Stimulated activated memory B cell treated with anti-CD40 and anti-IgM and Interleukin-4, amounts not matched to agents 10 μg/mL and 1 μg/mL and 100 μg/mL, for 72 hours (primary cell): ENCODE measurements at regions not wholly inside any gene's neighbourhood (a gene's known extent, or its start where the extent isn't known, plus 50 kb on each side); places are given as distances from the start of the nearest gene placed in this dataset.

ENCODE experiments used
- ATAC-seq: fragments of 150-1000 bp; cut with Tn5 transposase; 2 replicates; pipeline ENCODE4 v1.10.0; 2021
- H3K27ac Mint-ChIP-seq: one replicate; pipeline ENCODE4 v1.8.0; 2022; ENCODE audit warnings: mild to moderate bottlenecking, mixed read lengths
- H3K27me3 Mint-ChIP-seq: one replicate; pipeline ENCODE4 v1.8.0; 2022; ENCODE audit warnings: mixed read lengths
- H3K36me3 Mint-ChIP-seq: one replicate; pipeline ENCODE4 v1.8.0; 2022; ENCODE audit warnings: mixed read lengths
- H3K4me1 Mint-ChIP-seq: one replicate; pipeline ENCODE4 v1.8.0; 2022; ENCODE audit warnings: mixed read lengths
- H3K4me3 Mint-ChIP-seq: one replicate; pipeline ENCODE4 v1.8.0; 2022; ENCODE audit warnings: mild to moderate bottlenecking, moderate library complexity, mixed read lengths
- H3K9me3 Mint-ChIP-seq: one replicate; pipeline ENCODE4 v1.8.0; 2022; ENCODE audit warnings: mixed read lengths

DNA sequence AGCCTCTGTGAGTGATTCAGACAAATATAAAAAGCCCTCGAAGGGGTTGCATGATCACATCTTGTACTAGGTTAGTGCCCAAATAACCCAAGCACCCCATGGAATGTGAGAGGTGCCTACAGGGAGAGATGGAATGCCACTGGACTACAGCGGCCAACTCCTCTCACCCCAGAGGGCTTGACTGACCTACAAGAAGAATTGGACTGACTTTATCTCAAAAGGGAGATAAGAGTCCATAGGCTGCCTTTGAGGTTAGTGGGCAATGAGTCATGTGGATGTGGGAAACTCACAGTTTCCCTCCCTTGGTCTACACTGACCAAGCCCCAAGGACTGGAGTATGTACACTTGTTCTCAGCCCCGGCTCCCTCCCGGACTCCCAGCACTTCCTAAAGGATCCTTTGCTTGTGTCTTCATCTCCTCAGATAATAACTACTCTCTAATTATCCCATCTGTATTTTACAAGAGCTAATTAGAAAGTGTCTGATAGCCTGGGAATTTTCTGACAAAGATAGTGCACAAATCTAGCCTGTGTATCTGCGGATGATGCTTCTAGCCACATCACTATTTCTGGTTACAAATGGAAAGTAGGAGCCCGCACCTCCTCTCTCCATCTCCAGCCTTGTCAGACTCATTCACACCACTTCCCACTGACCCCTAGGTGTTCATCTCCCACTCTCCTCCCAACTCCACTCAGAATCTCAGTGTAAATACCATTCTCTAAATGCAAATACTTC lies 547.8 kb upstream of the TBL1XR1 start:
- peaks cover 14% of the 10 kb centered on the region for H3K4me1 Mint-ChIP-seq
- ATAC-seq: no peak
- H3K27me3 Mint-ChIP-seq: peaks cover 8% of the 10 kb centered on the region
- H3K9me3 Mint-ChIP-seq: no peaks in the 10 kb centered on the region
- H3K4me3 Mint-ChIP-seq: no peak overlapping the region
- H3K36me3 Mint-ChIP-seq: no peaks in the 10 kb centered on the region
- H3K27ac Mint-ChIP-seq: no peak overlapping the region

DNA sequence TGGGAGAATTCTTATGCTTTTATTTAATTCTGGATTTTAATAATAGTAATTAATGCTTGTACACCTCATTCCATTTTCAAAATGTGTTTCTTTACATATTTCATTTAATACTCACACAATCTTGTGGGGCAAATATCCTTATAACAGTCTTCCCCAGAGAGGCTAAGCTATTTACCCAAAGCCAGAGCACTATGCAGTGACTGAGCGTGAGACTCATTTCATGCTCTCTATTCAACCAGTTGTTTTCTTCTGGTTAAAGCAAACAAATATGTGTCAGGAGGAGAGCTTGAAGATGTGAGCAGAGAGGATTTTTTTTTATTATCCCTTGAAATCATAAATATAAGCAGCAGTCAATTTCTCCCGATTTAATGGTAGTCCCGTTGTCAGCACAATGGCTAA lies 548.3 kb upstream of the TBL1XR1 start:
- Mint-ChIP-seq H3K27me3 (peaks cover 8% of the 10 kb centered on the region), H3K27ac (no peak overlapping the region), H3K36me3 (no peaks in the 10 kb centered on the region), H3K9me3 (no peaks in the 10 kb centered on the region), H3K4me3 (no peak overlapping the region), H3K4me1 (peaks cover 14% of the 10 kb centered on the region)
- ATAC-seq: no peak

DNA sequence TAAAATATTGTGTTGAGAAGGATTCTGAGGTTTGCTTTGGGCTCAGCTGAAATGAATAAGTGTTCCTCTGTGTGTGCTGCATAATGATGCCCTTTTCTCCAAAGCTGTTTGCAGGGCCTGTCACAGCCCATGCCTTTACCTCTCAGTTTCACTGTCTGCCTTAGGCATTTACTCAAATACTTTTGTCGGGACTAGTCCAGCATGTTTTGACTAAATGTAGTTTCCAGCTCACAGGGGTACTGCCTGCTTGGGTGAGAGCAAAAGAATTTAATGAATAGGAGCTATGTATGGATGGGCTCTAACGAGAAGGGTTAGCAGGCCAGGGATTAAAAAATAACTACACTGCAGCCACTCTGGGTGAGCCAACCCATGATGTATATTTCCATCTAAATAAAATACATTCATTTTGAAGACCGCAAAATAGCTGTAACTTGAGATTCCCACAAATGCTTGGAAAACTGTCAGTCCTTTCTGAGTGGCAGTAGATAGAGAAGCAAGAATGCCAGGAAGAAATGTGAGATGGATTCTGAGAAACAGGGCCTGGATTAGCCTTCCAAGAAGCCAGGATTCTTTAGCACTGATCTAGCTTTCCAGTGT lies 549.2 kb upstream of the TBL1XR1 start:
- Mint-ChIP-seq H3K27ac (no peak overlapping the region), H3K27me3 (peaks cover 8% of the 10 kb centered on the region), H3K4me1 (peaks cover 14% of the 10 kb centered on the region), H3K36me3 (no peaks in the 10 kb centered on the region), H3K9me3 (no peaks in the 10 kb centered on the region), H3K4me3 (no peak overlapping the region)
- no peak for ATAC-seq

DNA sequence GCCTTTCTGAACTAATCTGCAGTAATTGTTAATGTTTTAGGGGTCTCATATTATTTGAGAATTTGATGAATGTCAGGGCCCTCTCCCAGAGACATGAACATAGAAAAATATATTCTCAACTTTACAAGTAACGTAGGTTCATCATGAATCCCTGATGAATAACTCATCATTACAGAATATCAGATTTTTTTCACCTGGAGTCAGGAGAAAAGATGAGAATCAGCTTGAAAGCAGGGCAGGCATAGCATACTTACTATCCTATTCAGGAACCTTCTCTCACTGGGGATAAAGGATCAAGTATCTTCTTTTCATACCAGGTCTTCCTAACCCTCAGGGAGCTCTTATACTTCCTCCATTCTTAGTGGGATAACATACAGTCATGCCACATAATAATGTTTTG lies 552.6 kb upstream of the TBL1XR1 start:
- H3K27me3 Mint-ChIP-seq: peaks cover 8% of the 10 kb centered on the region
- no peaks in the 10 kb centered on the region for H3K36me3 Mint-ChIP-seq
- H3K4me3 Mint-ChIP-seq: no peak overlapping the region
- no peaks in the 10 kb centered on the region for H3K9me3 Mint-ChIP-seq
- no peak for ATAC-seq
- H3K27ac Mint-ChIP-seq: no peak overlapping the region
- H3K4me1 Mint-ChIP-seq: no peaks in the 10 kb centered on the region

DNA sequence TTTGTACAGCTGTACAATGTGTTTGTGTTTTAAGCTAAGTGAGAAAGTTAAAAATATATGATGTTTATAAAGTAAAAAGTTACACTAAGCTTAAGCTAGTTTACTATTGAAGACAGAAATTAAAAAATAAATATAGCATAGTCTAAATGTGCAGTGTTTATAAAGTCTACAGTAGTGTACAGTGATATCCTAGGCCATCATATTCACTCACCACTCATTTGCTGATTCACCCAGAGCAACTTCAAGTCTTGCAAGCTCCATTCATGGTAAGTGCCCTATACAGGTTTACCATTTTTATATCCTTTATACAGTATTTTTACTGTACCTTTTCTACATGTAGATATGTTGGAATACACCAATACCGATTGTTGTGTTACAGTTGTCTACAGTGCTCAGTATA lies 553.2 kb upstream of the TBL1XR1 start:
- Mint-ChIP-seq H3K36me3 (no peaks in the 10 kb centered on the region), H3K27me3 (peaks cover 8% of the 10 kb centered on the region), H3K27ac (no peak overlapping the region), H3K4me3 (no peak overlapping the region), H3K4me1 (no peaks in the 10 kb centered on the region), H3K9me3 (no peaks in the 10 kb centered on the region)
- ATAC-seq: no peak

DNA sequence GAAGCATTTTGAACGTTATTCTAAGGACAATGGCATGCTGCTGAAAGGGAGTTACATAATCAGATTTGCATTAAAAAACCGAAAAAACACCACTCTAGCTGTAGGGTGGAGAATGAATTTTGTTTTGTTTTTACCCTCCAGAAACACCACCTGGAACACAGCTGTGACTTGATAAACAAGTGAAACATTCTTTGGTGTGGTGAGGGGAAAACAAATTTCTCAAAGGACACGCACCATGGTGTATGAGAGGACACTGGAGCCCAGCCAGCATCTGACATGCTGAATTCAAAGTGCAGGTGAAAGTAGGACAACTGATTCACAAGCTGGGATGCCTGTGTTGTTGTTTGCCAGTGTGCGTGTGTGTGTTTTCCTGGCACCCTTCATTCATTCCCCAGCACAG lies 554.5 kb upstream of the TBL1XR1 start:
- H3K4me3 Mint-ChIP-seq: no peak overlapping the region
- H3K4me1 Mint-ChIP-seq: no peaks in the 10 kb centered on the region
- H3K27me3 Mint-ChIP-seq: peaks cover 8% of the 10 kb centered on the region
- no peaks in the 10 kb centered on the region for H3K36me3 Mint-ChIP-seq
- no peak for ATAC-seq
- H3K9me3 Mint-ChIP-seq: no peaks in the 10 kb centered on the region
- no peak overlapping the region for H3K27ac Mint-ChIP-seq

DNA sequence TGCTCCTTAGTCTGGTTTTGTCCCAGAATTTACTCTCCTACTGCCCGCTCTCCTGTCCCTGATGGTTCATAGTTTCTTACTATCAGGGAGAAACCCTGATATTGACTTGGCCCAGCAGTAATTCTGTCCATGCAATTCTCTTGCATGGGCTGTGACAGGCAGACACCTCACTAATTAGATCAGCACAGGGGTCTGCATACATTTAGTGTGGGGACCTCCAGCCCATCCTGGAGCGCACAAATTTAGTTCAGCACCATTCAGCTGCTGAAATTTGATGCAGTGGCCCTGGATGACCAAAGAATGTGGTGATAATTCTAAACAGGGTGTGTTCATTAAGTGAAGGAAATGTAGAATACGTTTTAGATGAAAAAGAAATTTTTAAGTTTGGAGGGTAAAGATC lies 555.5 kb upstream of the TBL1XR1 start:
- Mint-ChIP-seq H3K27me3 (no peaks in the 10 kb centered on the region), H3K4me3 (no peak overlapping the region), H3K27ac (no peak overlapping the region), H3K4me1 (no peaks in the 10 kb centered on the region), H3K9me3 (no peaks in the 10 kb centered on the region), H3K36me3 (peaks cover 6% of the 10 kb centered on the region)
- no peak for ATAC-seq

DNA sequence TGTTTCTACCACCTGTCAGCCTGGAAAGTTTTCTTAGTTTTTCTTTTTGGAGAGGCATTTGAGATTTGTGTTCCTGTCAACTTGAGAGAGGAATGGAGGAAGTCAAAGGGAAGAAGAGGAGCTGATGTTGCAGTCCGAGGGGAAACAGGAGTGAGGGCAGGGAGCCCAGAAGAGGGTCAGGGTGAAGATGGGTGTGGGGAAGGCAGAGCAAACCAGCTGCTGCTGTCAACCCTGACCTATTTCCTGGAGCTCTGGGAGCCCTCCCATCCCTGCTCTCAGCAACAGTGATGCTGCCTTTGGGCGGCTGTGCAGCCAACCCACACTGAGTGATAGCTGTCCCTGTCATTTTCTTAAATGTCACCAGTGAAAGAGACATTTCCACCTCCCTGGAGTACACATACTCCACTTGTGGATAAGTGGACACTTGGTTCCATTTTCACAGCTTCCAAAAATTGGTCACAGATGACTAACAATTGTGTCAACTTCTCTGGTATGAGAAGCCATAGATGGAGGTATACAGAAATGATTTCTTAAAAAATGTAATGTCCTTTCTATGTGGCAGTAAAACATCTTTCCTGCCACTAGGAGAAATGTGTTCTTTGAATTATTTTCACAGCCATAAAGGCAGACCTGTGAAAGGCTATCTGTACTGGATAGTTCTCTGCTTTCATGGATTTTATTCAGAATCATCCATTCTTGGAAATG lies 556.3 kb upstream of the TBL1XR1 start:
- no peak for ATAC-seq
- no peaks in the 10 kb centered on the region for H3K9me3 Mint-ChIP-seq
- peaks cover 6% of the 10 kb centered on the region for H3K36me3 Mint-ChIP-seq
- no peaks in the 10 kb centered on the region for H3K4me1 Mint-ChIP-seq
- H3K27me3 Mint-ChIP-seq: no peaks in the 10 kb centered on the region
- H3K4me3 Mint-ChIP-seq: no peak overlapping the region
- H3K27ac Mint-ChIP-seq: no peak overlapping the region

DNA sequence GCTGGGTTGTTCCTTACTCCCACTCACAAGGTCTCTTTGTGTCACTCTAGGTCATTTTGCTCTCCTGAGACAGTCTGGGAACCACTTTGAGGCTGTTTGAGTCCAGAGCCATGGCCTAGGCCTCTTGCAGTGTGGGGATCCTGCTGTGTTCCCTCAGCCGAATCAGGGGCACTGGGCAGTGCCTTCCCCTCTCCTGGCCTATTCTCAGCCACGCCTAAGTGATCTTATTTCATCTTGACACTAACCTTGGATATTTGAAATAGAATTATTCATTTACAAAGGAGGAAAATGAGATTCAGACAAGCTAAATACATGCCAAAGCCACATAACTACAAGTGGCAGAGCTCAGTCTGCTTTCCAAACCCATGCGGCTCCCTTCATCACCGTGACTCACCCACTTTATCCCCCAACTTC lies 557.2 kb upstream of the TBL1XR1 start:
- no peak for ATAC-seq
- Mint-ChIP-seq H3K27ac (no peak overlapping the region), H3K4me3 (no peak overlapping the region), H3K4me1 (no peaks in the 10 kb centered on the region), H3K27me3 (no peaks in the 10 kb centered on the region), H3K9me3 (no peaks in the 10 kb centered on the region), H3K36me3 (peaks cover 6% of the 10 kb centered on the region)

DNA sequence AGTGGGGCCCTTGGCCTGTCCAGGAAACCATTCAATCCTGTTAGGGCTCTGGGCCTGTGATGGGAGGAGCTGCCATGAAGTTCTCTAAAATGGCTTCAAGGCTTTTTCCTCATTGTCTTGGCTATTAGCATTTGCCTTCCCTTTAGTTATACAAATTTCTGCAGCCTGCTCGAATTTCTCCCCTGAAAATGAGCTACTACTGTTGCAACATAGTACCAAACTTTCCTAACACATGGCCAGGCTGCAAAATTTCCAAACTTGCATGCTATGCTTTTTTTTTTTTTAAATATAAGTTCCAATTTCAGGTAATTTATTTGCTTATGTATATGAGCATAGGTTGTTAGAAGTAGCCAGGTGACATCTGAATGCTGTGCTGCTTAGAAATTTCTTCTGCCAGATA lies 560.8 kb upstream of the TBL1XR1 start:
- H3K27ac Mint-ChIP-seq: no peak overlapping the region
- no peak overlapping the region for H3K4me3 Mint-ChIP-seq
- H3K9me3 Mint-ChIP-seq: peaks cover 2% of the 10 kb centered on the region

DNA sequence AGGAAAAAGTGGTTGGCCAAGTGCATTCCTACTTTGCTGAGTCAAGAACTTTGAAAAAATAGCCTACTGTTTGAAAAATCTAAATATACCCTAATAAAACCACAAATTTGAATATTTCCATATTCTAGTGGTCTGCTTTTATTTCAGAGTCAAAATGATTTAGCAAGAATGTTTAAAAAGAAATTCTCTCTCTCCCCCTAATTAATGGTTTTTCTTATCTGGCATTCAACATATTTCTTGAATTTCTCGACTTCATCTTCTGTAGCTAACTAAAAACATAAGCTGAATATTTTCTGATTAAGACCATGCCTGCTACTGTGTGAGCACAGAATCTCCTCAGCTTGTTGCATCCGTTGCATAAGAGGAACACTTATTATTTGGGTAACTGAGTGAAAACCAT lies 563.5 kb upstream of the TBL1XR1 start:
- Mint-ChIP-seq H3K27me3 (peaks cover 9% of the 10 kb centered on the region), H3K4me1 (no peaks in the 10 kb centered on the region), H3K4me3 (no peak overlapping the region), H3K36me3 (peaks cover 6% of the 10 kb centered on the region), H3K9me3 (peaks cover 2% of the 10 kb centered on the region), H3K27ac (no peak overlapping the region)
- no peak for ATAC-seq

More for the DNA sequence above, 560.8 kb upstream of the TBL1XR1 start:
- Mint-ChIP-seq H3K27me3 (peaks cover 9% of the 10 kb centered on the region), H3K36me3 (peaks cover 6% of the 10 kb centered on the region), H3K4me1 (no peaks in the 10 kb centered on the region)
- ATAC-seq: no peak

DNA sequence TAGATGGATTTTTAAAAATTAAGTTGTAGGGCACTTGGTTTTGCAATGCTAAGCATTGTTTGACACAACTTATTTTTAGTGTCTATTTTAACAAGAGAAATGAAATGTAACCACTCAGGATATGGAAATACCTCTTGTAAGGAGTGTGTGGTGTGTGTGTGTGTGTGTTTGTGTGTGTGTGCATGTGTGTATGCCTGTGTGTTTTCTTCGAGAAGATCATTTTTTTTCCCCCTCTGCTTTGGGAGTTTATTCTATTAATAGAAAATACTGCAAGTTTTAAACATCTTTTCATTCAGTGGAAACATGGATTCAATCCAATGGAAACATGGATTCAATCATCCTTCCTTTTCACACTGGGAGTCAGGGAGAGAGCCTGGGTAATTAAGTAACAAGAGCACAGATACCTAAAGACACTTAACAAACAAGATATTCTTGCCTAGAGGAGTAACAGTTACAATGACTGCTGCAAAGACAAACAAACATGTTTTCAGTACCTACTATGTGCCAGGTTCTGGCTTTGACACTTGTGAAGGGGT lies 567.2 kb upstream of the TBL1XR1 start:
- H3K4me1 Mint-ChIP-seq: no peaks in the 10 kb centered on the region
- no peak overlapping the region for H3K27ac Mint-ChIP-seq
- H3K4me3 Mint-ChIP-seq: no peak overlapping the region
- ATAC-seq: no peak
- H3K36me3 Mint-ChIP-seq: no peaks in the 10 kb centered on the region
- H3K27me3 Mint-ChIP-seq: peaks cover 9% of the 10 kb centered on the region
- H3K9me3 Mint-ChIP-seq: peaks cover 7% of the 10 kb centered on the region

DNA sequence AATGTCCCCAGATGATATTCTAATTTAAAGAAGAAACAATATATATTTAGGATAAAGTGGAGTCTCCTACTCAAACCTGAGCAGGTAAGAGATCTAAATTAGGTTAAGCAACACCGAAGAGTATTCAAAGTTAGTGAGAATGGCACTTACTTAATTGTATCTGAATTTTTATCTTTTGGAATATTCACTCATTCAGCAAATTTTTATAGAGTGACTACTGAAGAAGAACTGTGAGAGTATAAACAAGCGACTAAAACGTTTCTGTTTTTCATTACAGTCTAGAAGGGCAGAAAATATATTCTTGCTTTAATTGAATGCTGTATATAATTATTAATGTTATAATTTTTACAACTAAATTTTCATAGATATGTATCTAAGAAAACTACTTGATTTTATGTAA lies 567.7 kb upstream of the TBL1XR1 start:
- H3K9me3 Mint-ChIP-seq: peaks cover 9% of the 10 kb centered on the region

DNA sequence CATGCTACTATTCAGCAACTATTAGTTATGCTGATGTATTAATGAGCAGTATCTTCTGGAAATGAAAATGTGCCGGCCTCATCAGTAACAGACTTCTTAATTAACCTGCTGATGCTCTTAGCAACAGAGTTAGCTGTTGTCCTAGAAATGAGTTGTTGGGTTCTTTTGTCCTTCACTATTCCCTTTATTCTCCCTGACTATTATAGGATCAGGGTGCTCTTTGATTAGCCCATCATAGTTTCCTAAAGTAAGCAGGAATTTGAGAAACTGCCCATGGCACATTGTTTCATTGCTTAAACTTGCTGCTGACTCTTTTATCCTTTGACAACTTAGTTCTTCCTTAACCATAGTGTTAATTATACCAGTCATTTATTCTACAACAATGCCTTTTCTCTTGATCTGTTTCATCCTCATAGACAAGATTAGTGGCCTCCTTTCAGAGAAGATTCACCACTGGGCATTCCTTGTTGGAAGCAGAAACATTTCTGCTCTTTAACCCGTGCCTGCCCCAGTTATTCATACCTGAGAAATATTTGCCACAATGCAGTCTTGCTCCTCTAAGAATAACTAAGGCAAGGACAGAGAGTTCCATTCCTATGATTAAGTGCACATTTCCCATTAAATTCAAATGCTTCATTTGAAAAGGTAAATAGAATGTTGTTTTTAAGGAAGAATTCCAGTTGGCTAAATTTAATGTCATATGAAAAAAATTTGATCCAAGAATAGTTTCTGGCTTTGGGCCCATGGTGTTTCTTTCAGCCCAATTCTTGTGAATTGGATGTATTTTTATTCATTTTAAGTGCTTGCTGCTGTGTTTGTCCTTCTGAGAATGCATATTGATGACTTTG lies 573.3 kb upstream of the TBL1XR1 start:
- H3K36me3 Mint-ChIP-seq: no peaks in the 10 kb centered on the region
- ATAC-seq: no peak
- no peak overlapping the region for H3K27ac Mint-ChIP-seq
- no peak overlapping the region for H3K4me3 Mint-ChIP-seq
- H3K9me3 Mint-ChIP-seq: peaks cover 7% of the 10 kb centered on the region
- H3K4me1 Mint-ChIP-seq: peaks cover 13% of the 10 kb centered on the region
- no peaks in the 10 kb centered on the region for H3K27me3 Mint-ChIP-seq

More for the DNA sequence above, 567.7 kb upstream of the TBL1XR1 start:
- Mint-ChIP-seq H3K27me3 (peaks cover 9% of the 10 kb centered on the region), H3K4me3 (no peak overlapping the region), H3K36me3 (no peaks in the 10 kb centered on the region), H3K27ac (no peak overlapping the region), H3K4me1 (no peaks in the 10 kb centered on the region)
- no peak for ATAC-seq

DNA sequence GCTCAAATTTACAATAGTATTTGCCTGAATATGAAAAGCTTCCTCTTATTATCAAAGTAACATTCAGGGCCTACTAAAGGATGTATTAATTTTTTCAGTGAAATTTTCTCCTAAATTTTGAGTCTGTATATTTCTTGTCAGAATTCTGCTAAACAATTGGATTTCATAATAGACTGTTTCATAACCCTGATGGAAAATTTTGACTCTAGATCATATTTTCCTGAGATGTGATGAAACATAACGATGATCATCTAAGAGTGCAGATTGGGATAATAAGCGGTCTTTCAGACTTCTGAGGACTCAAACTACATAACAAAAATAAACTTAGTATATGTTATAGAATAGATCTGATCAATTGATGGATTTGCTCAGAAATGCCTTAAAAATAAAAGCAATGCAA lies 574.5 kb upstream of the TBL1XR1 start:
- Mint-ChIP-seq H3K9me3 (peaks cover 7% of the 10 kb centered on the region), H3K27me3 (no peaks in the 10 kb centered on the region), H3K4me1 (peaks cover 13% of the 10 kb centered on the region), H3K4me3 (no peak overlapping the region), H3K36me3 (no peaks in the 10 kb centered on the region), H3K27ac (no peak overlapping the region)
- ATAC-seq: no peak
